GM23338 (cell line): ENCODE measurements at regions not wholly inside any gene's neighbourhood (a gene's known extent, or its start where the extent isn't known, plus 50 kb on each side); places are given as distances from the start of the nearest gene placed in this dataset.

Source experiments
- ATAC-seq: fragments of 200-7000 bp; cut with Tn5 transposase; 3 replicates; pipeline ENCODE4 v1.9.1; 2020
- DNase-seq: peaks from one replicate; pipeline ENCODE4 v3.0.0-alpha.2; 2015; ENCODE audit warnings: low spot score
- H2AFZ ChIP-seq: fragments of 200-600 bp; sonication (generic); 2 replicates; pipeline ENCODE4 v1.8.0; 2016; ENCODE audit warnings: antibody characterized with exemption, mild to moderate bottlenecking, moderate library complexity
- H3F3A ChIP-seq: fragments of 200-600 bp; sonication (generic); replicated peaks from 2 replicates; pipeline ENCODE4 v1.8.0; 2017; ENCODE audit warnings: antibody characterized with exemption, mixed run types, low read depth
- H3K27ac ChIP-seq: fragments of 200-600 bp; sonication (generic); 2 replicates; pipeline ENCODE4 v1.6.1; 2016; ENCODE audit warnings: low read depth
- H3K27me3 ChIP-seq: fragments of 200-600 bp; sonication (generic); 2 replicates; pipeline ENCODE4 v1.8.0; 2016; ENCODE audit warnings: mild to moderate bottlenecking, mixed run types, moderate library complexity; ENCODE audit not compliant: insufficient read depth
- H3K36me3 ChIP-seq: fragments of 200-600 bp; sonication (generic); 2 replicates; pipeline ENCODE4 v1.8.0; 2016; ENCODE audit warnings: mild to moderate bottlenecking; ENCODE audit not compliant: insufficient read depth
- H3K4me1 ChIP-seq: fragments of 200-600 bp; sonication (generic); 2 replicates; pipeline ENCODE4 v1.8.0; 2016; ENCODE audit warnings: mild to moderate bottlenecking, moderate library complexity; ENCODE audit not compliant: insufficient read depth
- H3K4me2 ChIP-seq: fragments of 200-600 bp; sonication (generic); 2 replicates; pipeline ENCODE4 v1.7.1; 2017; ENCODE audit warnings: mixed run types
- H3K4me3 ChIP-seq: fragments of 200-600 bp; sonication (generic); 2 replicates; pipeline ENCODE4 v1.6.1; 2016; ENCODE audit warnings: mixed run types
- H3K79me2 ChIP-seq: fragments of 200-600 bp; sonication (generic); replicated peaks from 2 replicates; pipeline ENCODE4 v1.8.0; 2017; ENCODE audit warnings: mild to moderate bottlenecking; ENCODE audit not compliant: insufficient read depth
- H3K9me2 ChIP-seq: fragments of 200-600 bp; sonication (generic); 2 replicates; pipeline ENCODE4 v1.8.0; 2017; ENCODE audit not compliant: insufficient read depth
- H4K20me1 ChIP-seq: fragments of 200-600 bp; sonication (generic); replicated peaks from 2 replicates; pipeline ENCODE4 v1.8.0; 2017; ENCODE audit warnings: mild to moderate bottlenecking; ENCODE audit not compliant: insufficient read depth
- H3K27ac Mint-ChIP-seq: 2 replicates; pipeline ENCODE4 v1.8.0; 2020; ENCODE audit warnings: inconsistent platforms, mild to moderate bottlenecking, moderate library complexity, mixed read lengths
- H3K27me3 Mint-ChIP-seq: 3 replicates; pipeline ENCODE4 v1.8.0; 2022; ENCODE audit warnings: low read depth, mild to moderate bottlenecking, moderate library complexity, mixed read lengths, inconsistent platforms; ENCODE audit not compliant: insufficient read depth, poor library complexity
- H3K36me3 Mint-ChIP-seq: 3 replicates; pipeline ENCODE4 v1.8.0; 2021; ENCODE audit warnings: low read depth, mild to moderate bottlenecking, inconsistent platforms, moderate library complexity, mixed read lengths
- H3K4me1 Mint-ChIP-seq: 3 replicates; pipeline ENCODE4 v1.8.0; 2020; ENCODE audit warnings: mild to moderate bottlenecking, inconsistent platforms, mixed read lengths
- H3K4me3 Mint-ChIP-seq: 3 replicates; pipeline ENCODE4 v1.8.0; 2021; ENCODE audit warnings: moderate library complexity, mild to moderate bottlenecking, inconsistent platforms, mixed read lengths
- H3K9me3 Mint-ChIP-seq: 3 replicates; pipeline ENCODE4 v1.8.0; 2020; ENCODE audit warnings: moderate library complexity, mild to moderate bottlenecking, inconsistent platforms, mixed read lengths
- NANOG ChIP-seq: IDR thresholded peaks from 2 replicates; pipeline ENCODE4 v1.6.1; 2016; ENCODE audit warnings: antibody characterized with exemption, borderline replicate concordance
- POLR2AphosphoS5 ChIP-seq: IDR thresholded peaks from 2 replicates; pipeline ENCODE4 v1.6.1; 2016; ENCODE audit warnings: antibody characterized with exemption, low read depth
- ZNF331 ChIP-seq: fragments of 250-450 bp; sonication (Bioruptor Pico); IDR thresholded peaks from 2 replicates; pipeline ENCODE4 v1.5.0; 2020; ENCODE audit warnings: low read depth, mild to moderate bottlenecking, moderate library complexity
- TF ChIP-seq, protein P1 (sequence below): fragments of 250-450 bp; sonication (Bioruptor Pico); IDR thresholded peaks from 2 replicates; pipeline ENCODE4 v1.5.0; 2020; ENCODE audit warnings: mild to moderate bottlenecking, moderate library complexity
- TF ChIP-seq, protein P2 (sequence below): IDR thresholded peaks from 2 replicates; pipeline ENCODE4 v1.6.1; 2016; ENCODE audit warnings: antibody characterized with exemption
- TF ChIP-seq, protein P3 (sequence below): IDR thresholded peaks from one replicate; pipeline ENCODE4 v1.6.1; 2018; ENCODE audit warnings: antibody characterized with exemption; ENCODE audit not compliant: unreplicated experiment
- TF ChIP-seq, protein P4 (sequence below), 2 experiments: fragments of 200-600 bp in 1 of 2; sonication (generic) in 1 of 2; conservative IDR thresholded peaks; 2 replicates each; pipeline versions ENCODE4 v1.5.1 to v1.6.1; 2016 to 2017; ENCODE audit warnings: antibody characterized with exemption in 2 of 2, low read depth in 2 of 2, mild to moderate bottlenecking in 2 of 2, moderate library complexity in 1 of 2

DNA sequence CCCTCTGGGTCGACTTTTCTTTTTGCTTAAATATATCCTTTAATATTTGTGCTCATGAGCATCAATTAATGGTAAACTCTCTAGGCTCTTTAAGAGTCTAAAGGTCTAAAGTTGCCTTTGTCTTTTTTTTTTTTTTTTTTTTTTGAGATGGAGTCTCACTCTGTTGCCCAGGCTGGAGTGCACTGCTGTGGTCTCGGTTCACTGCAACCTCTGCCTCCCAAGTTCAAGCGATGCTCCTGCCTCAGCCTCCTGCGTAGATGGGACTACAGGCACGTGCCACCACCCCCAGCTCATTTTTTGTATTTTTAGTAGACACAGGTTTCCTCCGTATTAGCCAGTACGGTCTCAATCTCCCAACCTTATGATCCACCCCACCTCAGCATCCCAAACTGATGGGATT is 122.0 kb upstream of the TMEM170B start (continued):
- TF ChIP-seq, protein P1, sequence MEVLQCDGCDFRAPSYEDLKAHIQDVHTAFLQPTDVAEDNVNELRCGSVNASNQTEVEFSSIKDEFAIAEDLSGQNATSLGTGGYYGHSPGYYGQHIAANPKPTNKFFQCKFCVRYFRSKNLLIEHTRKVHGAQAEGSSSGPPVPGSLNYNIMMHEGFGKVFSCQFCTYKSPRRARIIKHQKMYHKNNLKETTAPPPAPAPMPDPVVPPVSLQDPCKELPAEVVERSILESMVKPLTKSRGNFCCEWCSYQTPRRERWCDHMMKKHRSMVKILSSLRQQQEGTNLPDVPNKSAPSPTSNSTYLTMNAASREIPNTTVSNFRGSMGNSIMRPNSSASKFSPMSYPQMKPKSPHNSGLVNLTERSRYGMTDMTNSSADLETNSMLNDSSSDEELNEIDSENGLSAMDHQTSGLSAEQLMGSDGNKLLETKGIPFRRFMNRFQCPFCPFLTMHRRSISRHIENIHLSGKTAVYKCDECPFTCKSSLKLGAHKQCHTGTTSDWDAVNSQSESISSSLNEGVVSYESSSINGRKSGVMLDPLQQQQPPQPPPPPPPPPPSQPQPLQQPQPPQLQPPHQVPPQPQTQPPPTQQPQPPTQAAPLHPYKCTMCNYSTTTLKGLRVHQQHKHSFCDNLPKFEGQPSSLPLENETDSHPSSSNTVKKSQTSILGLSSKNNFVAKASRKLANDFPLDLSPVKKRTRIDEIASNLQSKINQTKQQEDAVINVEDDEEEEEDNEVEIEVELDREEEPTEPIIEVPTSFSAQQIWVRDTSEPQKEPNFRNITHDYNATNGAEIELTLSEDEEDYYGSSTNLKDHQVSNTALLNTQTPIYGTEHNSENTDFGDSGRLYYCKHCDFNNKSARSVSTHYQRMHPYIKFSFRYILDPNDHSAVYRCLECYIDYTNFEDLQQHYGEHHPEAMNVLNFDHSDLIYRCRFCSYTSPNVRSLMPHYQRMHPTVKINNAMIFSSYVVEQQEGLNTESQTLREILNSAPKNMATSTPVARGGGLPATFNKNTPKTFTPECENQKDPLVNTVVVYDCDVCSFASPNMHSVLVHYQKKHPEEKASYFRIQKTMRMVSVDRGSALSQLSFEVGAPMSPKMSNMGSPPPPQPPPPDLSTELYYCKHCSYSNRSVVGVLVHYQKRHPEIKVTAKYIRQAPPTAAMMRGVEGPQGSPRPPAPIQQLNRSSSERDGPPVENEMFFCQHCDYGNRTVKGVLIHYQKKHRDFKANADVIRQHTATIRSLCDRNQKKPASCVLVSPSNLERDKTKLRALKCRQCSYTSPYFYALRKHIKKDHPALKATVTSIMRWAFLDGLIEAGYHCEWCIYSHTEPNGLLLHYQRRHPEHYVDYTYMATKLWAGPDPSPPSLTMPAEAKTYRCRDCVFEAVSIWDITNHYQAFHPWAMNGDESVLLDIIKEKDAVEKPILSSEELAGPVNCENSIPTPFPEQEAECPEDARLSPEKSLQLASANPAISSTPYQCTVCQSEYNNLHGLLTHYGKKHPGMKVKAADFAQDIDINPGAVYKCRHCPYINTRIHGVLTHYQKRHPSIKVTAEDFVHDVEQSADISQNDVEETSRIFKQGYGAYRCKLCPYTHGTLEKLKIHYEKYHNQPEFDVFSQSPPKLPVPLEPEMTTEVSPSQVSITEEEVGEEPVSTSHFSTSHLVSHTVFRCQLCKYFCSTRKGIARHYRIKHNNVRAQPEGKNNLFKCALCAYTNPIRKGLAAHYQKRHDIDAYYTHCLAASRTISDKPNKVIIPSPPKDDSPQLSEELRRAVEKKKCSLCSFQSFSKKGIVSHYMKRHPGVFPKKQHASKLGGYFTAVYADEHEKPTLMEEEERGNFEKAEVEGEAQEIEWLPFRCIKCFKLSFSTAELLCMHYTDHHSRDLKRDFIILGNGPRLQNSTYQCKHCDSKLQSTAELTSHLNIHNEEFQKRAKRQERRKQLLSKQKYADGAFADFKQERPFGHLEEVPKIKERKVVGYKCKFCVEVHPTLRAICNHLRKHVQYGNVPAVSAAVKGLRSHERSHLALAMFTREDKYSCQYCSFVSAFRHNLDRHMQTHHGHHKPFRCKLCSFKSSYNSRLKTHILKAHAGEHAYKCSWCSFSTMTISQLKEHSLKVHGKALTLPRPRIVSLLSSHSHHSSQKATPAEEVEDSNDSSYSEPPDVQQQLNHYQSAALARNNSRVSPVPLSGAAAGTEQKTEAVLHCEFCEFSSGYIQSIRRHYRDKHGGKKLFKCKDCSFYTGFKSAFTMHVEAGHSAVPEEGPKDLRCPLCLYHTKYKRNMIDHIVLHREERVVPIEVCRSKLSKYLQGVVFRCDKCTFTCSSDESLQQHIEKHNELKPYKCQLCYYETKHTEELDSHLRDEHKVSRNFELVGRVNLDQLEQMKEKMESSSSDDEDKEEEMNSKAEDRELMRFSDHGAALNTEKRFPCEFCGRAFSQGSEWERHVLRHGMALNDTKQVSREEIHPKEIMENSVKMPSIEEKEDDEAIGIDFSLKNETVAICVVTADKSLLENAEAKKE (CRISPR knock-in tag), result no peak
- TF ChIP-seq POLR2AphosphoS5 (no peak), NANOG (no peak), ZNF331 (CRISPR knock-in tag) (no peak)
- TF ChIP-seq, protein P2, sequence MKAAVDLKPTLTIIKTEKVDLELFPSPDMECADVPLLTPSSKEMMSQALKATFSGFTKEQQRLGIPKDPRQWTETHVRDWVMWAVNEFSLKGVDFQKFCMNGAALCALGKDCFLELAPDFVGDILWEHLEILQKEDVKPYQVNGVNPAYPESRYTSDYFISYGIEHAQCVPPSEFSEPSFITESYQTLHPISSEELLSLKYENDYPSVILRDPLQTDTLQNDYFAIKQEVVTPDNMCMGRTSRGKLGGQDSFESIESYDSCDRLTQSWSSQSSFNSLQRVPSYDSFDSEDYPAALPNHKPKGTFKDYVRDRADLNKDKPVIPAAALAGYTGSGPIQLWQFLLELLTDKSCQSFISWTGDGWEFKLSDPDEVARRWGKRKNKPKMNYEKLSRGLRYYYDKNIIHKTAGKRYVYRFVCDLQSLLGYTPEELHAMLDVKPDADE, result no peak

DNA sequence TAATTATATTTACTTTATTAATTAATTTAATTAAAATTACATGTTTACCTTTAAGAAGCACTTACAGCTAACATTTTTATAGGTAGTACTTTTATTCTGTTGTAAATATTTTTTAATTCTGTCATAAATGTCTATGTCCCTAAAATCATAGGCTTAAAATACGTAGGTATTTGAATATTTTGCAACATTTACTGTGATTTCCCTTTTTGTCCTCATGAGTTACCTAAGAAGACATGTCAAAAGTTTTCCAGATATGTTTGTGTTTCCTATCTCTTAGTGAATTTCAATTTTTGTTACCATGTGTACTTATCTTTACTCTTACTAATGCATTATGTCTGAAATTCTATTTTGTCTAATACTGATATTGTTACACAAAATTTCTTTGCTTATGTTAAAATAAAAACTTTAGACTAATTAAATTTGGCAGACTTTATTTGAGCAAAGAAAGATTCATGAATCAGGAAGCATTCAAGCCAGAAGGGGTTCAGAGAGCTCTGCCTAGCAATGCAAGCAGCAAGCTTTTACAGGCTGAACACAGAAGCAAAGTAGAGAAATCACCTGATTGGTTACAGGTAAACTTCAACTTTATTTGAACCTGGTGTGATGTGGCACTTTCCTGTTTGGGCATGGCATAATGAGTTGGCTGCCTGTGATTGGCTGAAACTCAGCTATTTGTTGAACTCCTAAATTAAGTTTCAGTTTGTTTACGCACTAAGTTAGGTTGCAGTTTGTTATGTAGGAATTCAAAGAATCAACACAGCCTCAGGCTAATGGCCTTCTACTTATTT is 123.2 kb upstream of the TMEM170B start:
- Histone ChIP-seq H3K27ac (no peak overlapping the region), H3F3A (no peaks in the 10 kb centered on the region), H3K79me2 (no peaks in the 10 kb centered on the region), H4K20me1 (no peaks in the 10 kb centered on the region), H2AFZ (no peak overlapping the region), H3K36me3 (no peaks in the 10 kb centered on the region), H3K4me3 (no peak overlapping the region), H3K4me2 (no peak overlapping the region), H3K4me1 (no peaks in the 10 kb centered on the region), H3K9me2 (no peaks in the 10 kb centered on the region), H3K27me3 (no peaks in the 10 kb centered on the region)
- no peak overlapping the region for H3K4me3 Mint-ChIP-seq
- peaks cover 12% of the 10 kb centered on the region; the same call in 2 of the 3 replicates for H3K9me3 Mint-ChIP-seq
- DNase-seq (peak; percentile 66), ATAC-seq (no peak)
- peaks cover 1% of the 10 kb centered on the region for H3K27me3 Mint-ChIP-seq
- H3K27ac Mint-ChIP-seq, result peak overlapping the region; percentile 77; the same call in 1 of the 2 replicates
- H3K4me1 Mint-ChIP-seq, result no peaks in the 10 kb centered on the region
- TF ChIP-seq, protein P3, sequence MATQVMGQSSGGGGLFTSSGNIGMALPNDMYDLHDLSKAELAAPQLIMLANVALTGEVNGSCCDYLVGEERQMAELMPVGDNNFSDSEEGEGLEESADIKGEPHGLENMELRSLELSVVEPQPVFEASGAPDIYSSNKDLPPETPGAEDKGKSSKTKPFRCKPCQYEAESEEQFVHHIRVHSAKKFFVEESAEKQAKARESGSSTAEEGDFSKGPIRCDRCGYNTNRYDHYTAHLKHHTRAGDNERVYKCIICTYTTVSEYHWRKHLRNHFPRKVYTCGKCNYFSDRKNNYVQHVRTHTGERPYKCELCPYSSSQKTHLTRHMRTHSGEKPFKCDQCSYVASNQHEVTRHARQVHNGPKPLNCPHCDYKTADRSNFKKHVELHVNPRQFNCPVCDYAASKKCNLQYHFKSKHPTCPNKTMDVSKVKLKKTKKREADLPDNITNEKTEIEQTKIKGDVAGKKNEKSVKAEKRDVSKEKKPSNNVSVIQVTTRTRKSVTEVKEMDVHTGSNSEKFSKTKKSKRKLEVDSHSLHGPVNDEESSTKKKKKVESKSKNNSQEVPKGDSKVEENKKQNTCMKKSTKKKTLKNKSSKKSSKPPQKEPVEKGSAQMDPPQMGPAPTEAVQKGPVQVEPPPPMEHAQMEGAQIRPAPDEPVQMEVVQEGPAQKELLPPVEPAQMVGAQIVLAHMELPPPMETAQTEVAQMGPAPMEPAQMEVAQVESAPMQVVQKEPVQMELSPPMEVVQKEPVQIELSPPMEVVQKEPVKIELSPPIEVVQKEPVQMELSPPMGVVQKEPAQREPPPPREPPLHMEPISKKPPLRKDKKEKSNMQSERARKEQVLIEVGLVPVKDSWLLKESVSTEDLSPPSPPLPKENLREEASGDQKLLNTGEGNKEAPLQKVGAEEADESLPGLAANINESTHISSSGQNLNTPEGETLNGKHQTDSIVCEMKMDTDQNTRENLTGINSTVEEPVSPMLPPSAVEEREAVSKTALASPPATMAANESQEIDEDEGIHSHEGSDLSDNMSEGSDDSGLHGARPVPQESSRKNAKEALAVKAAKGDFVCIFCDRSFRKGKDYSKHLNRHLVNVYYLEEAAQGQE, result no peak
- TF ChIP-seq, protein P4, sequence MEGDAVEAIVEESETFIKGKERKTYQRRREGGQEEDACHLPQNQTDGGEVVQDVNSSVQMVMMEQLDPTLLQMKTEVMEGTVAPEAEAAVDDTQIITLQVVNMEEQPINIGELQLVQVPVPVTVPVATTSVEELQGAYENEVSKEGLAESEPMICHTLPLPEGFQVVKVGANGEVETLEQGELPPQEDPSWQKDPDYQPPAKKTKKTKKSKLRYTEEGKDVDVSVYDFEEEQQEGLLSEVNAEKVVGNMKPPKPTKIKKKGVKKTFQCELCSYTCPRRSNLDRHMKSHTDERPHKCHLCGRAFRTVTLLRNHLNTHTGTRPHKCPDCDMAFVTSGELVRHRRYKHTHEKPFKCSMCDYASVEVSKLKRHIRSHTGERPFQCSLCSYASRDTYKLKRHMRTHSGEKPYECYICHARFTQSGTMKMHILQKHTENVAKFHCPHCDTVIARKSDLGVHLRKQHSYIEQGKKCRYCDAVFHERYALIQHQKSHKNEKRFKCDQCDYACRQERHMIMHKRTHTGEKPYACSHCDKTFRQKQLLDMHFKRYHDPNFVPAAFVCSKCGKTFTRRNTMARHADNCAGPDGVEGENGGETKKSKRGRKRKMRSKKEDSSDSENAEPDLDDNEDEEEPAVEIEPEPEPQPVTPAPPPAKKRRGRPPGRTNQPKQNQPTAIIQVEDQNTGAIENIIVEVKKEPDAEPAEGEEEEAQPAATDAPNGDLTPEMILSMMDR (conservative IDR thresholded peaks at IDR 0.05; ENCODE audit: low read depth in 2 of 2), result no peak
- H3K36me3 Mint-ChIP-seq, result peaks cover 7% of the 10 kb centered on the region
